CD4-positive, CD25-positive, alpha-beta regulatory T cell (primary cell): ENCODE measurements at regions not wholly inside any gene's neighbourhood (a gene's known extent, or its start where the extent isn't known, plus 50 kb on each side); places are given as distances from the start of the nearest gene placed in this dataset.
A peak's percentile ranks its signal among the peaks of the same experiment; 100 is the strongest.

Source experiments
- ATAC-seq, 2 donors: fragments of 150-1000 bp; cut with Tn5 transposase; one replicate each; pipeline ENCODE4 v1.10.0; 2021; ENCODE audit warnings: low read depth in 2 of 2, moderate number of reproducible peaks in 2 of 2, moderate library complexity in 1 of 2
- DNase-seq, 3 donors: peaks; one replicate each; pipeline versions ENCODE4 v3.0.0 to v3.0.0-alpha.2; 2012 to 2022; ENCODE audit warnings: mixed read lengths in 1 of 3
- H3K27ac ChIP-seq: one replicate; pipeline ENCODE4 v1.7.0; 2013; ENCODE audit warnings: mild to moderate bottlenecking, low read length; ENCODE audit not compliant: insufficient read depth, poor library complexity, severe bottlenecking
- H3K27me3 ChIP-seq: one replicate; pipeline ENCODE4 v1.7.0; 2013; ENCODE audit warnings: low read length; ENCODE audit not compliant: control insufficient read depth, insufficient read depth
- H3K36me3 ChIP-seq: one replicate; pipeline ENCODE4 v1.7.0; 2013; ENCODE audit warnings: mild to moderate bottlenecking, low read length, moderate library complexity; ENCODE audit not compliant: control insufficient read depth, insufficient read depth
- H3K4me1 ChIP-seq: 2 replicates; pipeline ENCODE4 v1.7.0; 2013; ENCODE audit warnings: mild to moderate bottlenecking, low read length; ENCODE audit not compliant: insufficient read depth, control insufficient read depth, poor library complexity, severe bottlenecking
- H3K4me3 ChIP-seq: one replicate; pipeline ENCODE4 v1.7.0; 2013; ENCODE audit warnings: low read depth, mild to moderate bottlenecking, low read length, moderate library complexity
- H3K9me3 ChIP-seq, 2 experiments: 1 replicate in 1 of 2; 2 replicates in 1 of 2; pipeline ENCODE4 v1.7.0; 2013; ENCODE audit warnings: low read length in 2 of 2, mild to moderate bottlenecking in 1 of 2, moderate library complexity in 1 of 2; ENCODE audit not compliant: control insufficient read depth in 2 of 2
- H3K27ac Mint-ChIP-seq, 3 donors: one replicate each; pipeline ENCODE4 v1.8.0; 2020 to 2022; ENCODE audit warnings: mild to moderate bottlenecking in 3 of 3, mixed read lengths in 3 of 3, moderate library complexity in 2 of 3
- H3K27me3 Mint-ChIP-seq: one replicate; pipeline ENCODE4 v1.8.0; 2022; ENCODE audit warnings: mild to moderate bottlenecking, mixed read lengths
- H3K36me3 Mint-ChIP-seq: one replicate; pipeline ENCODE4 v1.8.0; 2020; ENCODE audit warnings: mixed read lengths
- H3K4me1 Mint-ChIP-seq, 4 donors: one replicate each; pipeline ENCODE4 v1.8.0; 2020 to 2022; ENCODE audit warnings: mixed read lengths in 4 of 4, mild to moderate bottlenecking in 1 of 4
- H3K4me3 Mint-ChIP-seq, 4 donors: one replicate each; pipeline ENCODE4 v1.8.0; 2020 to 2022; ENCODE audit warnings: mild to moderate bottlenecking in 4 of 4, mixed read lengths in 4 of 4, moderate library complexity in 3 of 4
- H3K9me3 Mint-ChIP-seq, 7 donors: one replicate each; pipeline ENCODE4 v1.8.0; 2020 to 2022; ENCODE audit warnings: mixed read lengths in 7 of 7, mild to moderate bottlenecking in 3 of 7, moderate library complexity in 2 of 7

DNA sequence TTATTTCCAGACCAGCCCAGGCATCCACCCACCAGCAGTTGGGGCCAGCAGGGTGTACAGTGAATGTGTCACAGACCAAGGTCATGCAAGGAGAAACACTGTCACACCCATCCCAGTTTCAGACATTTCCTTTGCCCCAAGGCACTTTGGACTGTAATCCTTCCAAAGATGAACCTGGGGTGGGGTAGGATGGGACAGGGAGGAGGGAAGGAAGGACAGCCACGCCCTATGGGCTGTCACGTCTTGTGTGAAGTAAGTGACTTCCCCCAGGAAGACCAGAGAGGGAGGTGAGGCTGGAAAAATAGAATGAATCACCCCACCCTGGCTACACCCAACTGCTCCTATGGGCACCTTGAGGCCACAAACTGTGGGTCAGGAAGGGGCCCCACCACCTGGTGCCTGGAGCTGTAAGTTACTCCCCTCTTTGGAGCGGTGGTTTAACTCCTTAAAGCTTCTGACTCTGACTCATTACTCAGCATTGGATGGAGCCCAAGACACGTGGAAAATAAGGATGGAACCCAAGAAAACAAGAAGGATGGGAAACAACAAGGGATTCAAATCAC is 349.9 kb upstream of the KLF3 start:
- Mint-ChIP-seq H3K4me1 (peaks cover 15 to 53% (median 41%) of the 10 kb centered on the region in 4 donors), H3K9me3 (no peaks in the 10 kb centered on the region), H3K4me3 (peak overlapping the region in 1 of 4 donors; percentile 12), H3K27me3 (peaks cover 7% of the 10 kb centered on the region), H3K27ac (peak overlapping the region in 1 of 3 donors; percentile 22), H3K36me3 (no peaks in the 10 kb centered on the region)
- no peak overlapping the region for H3K4me3 ChIP-seq
- no peaks in the 10 kb centered on the region for H3K9me3 ChIP-seq
- no peaks in the 10 kb centered on the region for H3K27me3 ChIP-seq
- DNase-seq (no peak), ATAC-seq (no peak)
- H3K27ac ChIP-seq, result no peak overlapping the region
- H3K4me1 ChIP-seq, result peaks cover 40% of the 10 kb centered on the region
- H3K36me3 ChIP-seq, result no peaks in the 10 kb centered on the region

DNA sequence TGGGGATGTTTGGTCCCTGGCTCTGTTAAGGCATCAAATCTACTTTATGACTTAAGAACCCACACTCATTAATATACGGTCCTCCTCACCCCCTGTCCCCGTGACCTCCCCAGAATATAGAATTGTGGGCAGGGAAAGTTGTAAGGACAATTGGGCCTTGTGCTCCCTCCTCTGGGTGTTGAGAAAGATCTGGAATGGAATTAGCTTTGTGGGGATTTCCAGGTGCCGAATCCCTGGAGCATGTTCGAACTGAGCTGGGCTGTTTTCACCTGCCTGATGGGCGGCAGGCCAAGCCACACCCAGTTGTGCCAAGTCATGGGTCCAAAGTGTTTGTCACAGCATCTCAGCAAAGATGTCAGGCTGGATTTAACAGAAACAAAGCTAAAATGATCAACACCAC is 349.3 kb upstream of the KLF3 start:
- Histone ChIP-seq H3K27me3 (no peaks in the 10 kb centered on the region), H3K27ac (no peak overlapping the region), H3K36me3 (no peaks in the 10 kb centered on the region), H3K4me1 (peaks cover 40% of the 10 kb centered on the region), H3K4me3 (no peak overlapping the region), H3K9me3 (no peaks in the 10 kb centered on the region)
- peaks cover 21 to 53% (median 41%) of the 10 kb centered on the region in 4 donors for H3K4me1 Mint-ChIP-seq
- peak overlapping the region in 1 of 3 donors; percentile 22 for H3K27ac Mint-ChIP-seq
- H3K4me3 Mint-ChIP-seq, result peak overlapping the region in 1 of 4 donors; percentile 26
- H3K27me3 Mint-ChIP-seq, result peaks cover 7% of the 10 kb centered on the region
- ATAC-seq (no peak), DNase-seq (no peak)
- no peaks in the 10 kb centered on the region for H3K36me3 Mint-ChIP-seq
- H3K9me3 Mint-ChIP-seq, result no peaks in the 10 kb centered on the region

DNA sequence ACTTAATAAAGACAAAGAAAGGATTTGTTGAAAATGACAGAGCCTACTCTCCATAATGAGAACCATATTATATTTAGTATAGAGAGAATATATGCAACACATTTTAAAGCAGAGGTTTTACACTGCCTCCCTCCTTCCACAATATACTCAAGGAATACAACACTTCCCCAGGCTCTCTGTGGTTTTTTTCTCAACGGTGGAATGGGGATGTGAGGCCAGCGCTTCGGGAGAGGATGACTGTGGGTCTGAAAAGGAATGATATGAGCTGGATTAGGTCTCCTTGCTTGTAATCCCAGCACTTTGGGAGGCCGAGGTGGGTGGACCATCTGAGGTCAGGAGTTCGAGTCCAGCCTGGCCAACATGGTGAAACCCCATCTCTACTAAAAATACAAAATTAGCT is 348.7 kb upstream of the KLF3 start:
- H3K36me3 ChIP-seq, result no peaks in the 10 kb centered on the region
- peaks cover 5% of the 10 kb centered on the region for H3K27me3 Mint-ChIP-seq
- DNase-seq (no peak), ATAC-seq (no peak)
- H3K36me3 Mint-ChIP-seq, result no peaks in the 10 kb centered on the region
- H3K27ac ChIP-seq, result no peak overlapping the region
- no peaks in the 10 kb centered on the region for H3K27me3 ChIP-seq
- peaks cover 23 to 53% (median 40%) of the 10 kb centered on the region in 4 donors for H3K4me1 Mint-ChIP-seq
- H3K4me3 Mint-ChIP-seq, result peak overlapping the region in 2 of 4 donors; percentile 26 to 65
- no peaks in the 10 kb centered on the region for H3K9me3 ChIP-seq
- peak overlapping the region in 2 of 3 donors; percentile 48 to 49 for H3K27ac Mint-ChIP-seq
- H3K4me1 ChIP-seq, result peaks cover 40% of the 10 kb centered on the region
- no peak overlapping the region for H3K4me3 ChIP-seq
- no peaks in the 10 kb centered on the region for H3K9me3 Mint-ChIP-seq

DNA sequence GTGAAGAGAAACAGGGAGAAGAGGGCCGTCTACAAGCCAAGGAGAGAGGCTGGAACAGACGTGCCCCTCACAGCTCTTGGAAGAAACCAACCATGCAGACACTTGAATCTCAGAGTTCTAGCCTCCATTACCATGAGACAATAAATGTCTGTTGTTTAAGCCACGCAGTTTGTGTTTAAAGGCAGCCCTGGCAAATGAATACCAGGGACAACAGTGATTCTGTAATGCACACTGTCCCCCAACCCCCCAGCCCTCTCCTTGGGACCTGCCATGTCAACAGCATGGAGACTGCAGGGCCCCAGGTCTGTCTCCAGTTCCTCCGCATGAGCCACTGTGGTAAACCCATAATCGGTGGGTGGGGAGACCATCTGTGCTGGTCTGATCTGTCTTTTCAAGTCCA is 348.0 kb upstream of the KLF3 start:
- no peaks in the 10 kb centered on the region for H3K36me3 ChIP-seq
- H3K9me3 ChIP-seq, result no peaks in the 10 kb centered on the region
- Mint-ChIP-seq H3K36me3 (no peaks in the 10 kb centered on the region), H3K4me1 (peaks cover 18 to 53% (median 36%) of the 10 kb centered on the region in 4 donors), H3K27me3 (no peaks in the 10 kb centered on the region), H3K9me3 (no peaks in the 10 kb centered on the region), H3K4me3 (no peak overlapping the region), H3K27ac (no peak overlapping the region)
- no peak for DNase-seq
- peaks cover 34% of the 10 kb centered on the region for H3K4me1 ChIP-seq
- no peak overlapping the region for H3K27ac ChIP-seq
- H3K27me3 ChIP-seq, result no peaks in the 10 kb centered on the region
- no peak for ATAC-seq
- no peak overlapping the region for H3K4me3 ChIP-seq

DNA sequence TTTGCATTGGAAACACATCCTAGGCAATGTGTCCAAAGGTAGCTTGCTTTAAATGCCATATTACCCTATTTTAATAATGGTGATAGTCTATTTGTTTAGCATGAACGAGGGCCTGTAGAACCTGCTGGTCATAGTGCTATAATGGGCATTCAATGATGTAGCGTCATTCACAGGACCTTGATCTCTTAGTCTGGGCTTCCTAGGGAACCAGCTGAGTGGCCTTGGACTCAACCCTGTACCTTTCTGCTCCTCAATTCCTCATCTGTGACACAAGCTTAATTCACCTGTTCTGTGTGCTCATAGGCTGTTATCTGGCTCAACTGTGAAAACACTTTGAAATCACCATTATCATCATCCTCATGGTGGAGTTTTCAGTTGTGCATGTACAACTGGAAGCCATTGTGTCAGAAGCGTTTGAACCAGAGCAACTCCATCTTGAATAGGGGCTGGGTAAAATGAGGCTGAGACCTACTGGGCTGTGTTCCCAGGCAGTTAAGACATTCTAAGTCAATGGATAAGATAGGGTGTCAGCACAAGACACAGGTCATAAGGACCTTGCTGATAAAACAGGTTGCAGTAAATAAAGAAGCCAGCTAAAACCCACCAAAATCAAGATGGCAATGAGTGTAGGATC is 346.8 kb upstream of the KLF3 start:
- DNase-seq, result no peak
- Histone ChIP-seq H3K4me1 (peaks cover 25% of the 10 kb centered on the region), H3K9me3 (no peaks in the 10 kb centered on the region), H3K36me3 (no peaks in the 10 kb centered on the region), H3K27me3 (no peaks in the 10 kb centered on the region), H3K4me3 (no peak overlapping the region), H3K27ac (no peak overlapping the region)
- Mint-ChIP-seq H3K27me3 (no peaks in the 10 kb centered on the region), H3K9me3 (no peaks in the 10 kb centered on the region), H3K36me3 (no peaks in the 10 kb centered on the region), H3K27ac (peak overlapping the region in 1 of 3 donors; percentile 46), H3K4me3 (peak overlapping the region in 1 of 4 donors; percentile 63), H3K4me1 (peaks cover 18 to 58% (median 33%) of the 10 kb centered on the region in 4 donors)
- ATAC-seq, result no peak

DNA sequence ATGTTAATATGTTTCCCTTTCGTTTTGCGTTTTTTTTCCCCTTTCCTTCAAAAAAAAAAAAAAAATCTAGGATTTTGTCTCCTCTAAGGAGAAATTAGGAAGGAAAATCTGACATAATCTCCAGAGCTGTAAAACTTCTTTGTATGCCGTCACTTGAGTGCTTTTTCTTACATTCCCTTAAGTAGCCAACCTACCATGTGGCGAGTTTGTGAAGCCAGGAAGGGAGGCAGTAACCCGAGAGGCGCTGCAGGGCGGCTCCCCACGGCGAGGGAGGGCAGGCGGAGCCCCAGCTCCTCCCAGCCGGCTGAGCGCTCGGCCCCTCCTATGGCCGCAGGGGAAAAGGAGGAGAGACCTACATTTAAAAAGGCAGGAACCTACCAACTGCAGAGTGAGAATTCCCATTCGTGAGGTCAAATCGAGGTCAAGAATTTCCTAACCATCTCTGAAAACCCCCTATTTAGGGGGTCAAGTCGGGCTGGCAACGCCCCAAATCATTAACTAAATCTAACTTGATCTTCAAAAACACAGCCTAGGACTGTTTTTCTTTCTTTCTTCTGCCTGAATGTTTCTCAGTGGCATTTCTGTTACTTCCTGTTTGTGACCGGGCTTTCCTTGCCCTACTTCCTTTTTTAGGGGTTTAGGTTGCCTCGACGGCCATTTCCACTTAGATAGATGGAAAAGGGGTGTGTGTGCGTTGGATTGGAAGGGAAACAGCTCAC is 345.1 kb upstream of the KLF3 start:
- H3K36me3 Mint-ChIP-seq, result no peaks in the 10 kb centered on the region
- peak overlapping the region; percentile 77 for H3K27ac ChIP-seq
- H3K4me1 Mint-ChIP-seq, result peaks cover 18 to 61% (median 34%) of the 10 kb centered on the region in 4 donors
- peak overlapping the region; percentile 86 to 96 (median 89) for H3K27ac Mint-ChIP-seq
- H3K4me3 Mint-ChIP-seq, result peak overlapping the region; percentile 77 to 92 (median 88)
- no peaks in the 10 kb centered on the region for H3K27me3 Mint-ChIP-seq
- no peaks in the 10 kb centered on the region for H3K27me3 ChIP-seq
- peak overlapping the region; percentile 88 for H3K4me3 ChIP-seq
- H3K36me3 ChIP-seq, result no peaks in the 10 kb centered on the region
- DNase-seq (peak; percentile 45 to 87 (median 48)), ATAC-seq (peak; percentile 66 to 68)
- H3K9me3 ChIP-seq, result no peaks in the 10 kb centered on the region
- H3K9me3 Mint-ChIP-seq, result no peaks in the 10 kb centered on the region
- H3K4me1 ChIP-seq, result peaks cover 25% of the 10 kb centered on the region

DNA sequence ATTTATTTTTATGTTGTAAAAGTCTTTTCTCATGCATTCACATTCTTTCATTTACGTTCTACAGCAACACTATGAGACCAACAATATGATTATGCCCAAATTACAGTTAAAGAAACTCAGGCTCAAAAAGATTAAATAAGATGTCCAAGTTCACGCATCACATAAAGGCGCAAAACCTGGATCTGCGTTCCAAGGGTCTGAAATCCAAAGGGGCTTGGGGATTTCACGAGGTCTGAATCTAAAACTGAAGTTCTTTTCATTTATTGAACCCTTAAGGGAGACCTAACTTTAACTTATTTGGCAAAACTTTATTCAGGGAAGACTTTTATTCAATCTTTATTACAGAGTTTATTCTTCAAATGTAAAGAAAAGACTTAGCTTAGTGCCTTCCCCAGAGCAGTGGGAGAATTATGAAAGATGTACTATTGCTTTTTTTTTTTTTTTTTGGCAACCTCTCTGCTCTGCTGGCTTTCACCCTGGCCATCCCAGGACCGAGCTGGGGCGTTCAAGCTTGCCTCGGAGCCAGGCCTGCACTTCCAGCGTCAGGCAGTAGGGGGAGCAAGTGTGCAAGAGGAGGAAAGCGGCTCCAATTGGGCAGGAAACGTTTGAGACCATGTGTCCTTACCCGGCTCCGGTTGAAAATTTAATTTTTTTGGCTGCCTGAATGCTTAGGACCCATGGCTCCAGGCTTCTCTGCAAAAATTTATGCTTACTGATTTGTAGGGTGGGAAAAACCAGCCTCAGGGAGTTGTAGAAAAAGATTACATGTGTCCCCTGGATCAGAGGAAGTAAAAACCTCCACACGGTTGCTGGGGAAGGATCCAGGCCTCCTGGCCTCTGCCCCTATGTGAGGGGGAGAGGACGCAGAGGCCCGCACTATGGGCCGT is 344.3 kb upstream of the KLF3 start:
- no peaks in the 10 kb centered on the region for H3K27me3 Mint-ChIP-seq
- peak overlapping the region; percentile 77 to 92 (median 88) for H3K4me3 Mint-ChIP-seq
- no peaks in the 10 kb centered on the region for H3K36me3 Mint-ChIP-seq
- peak overlapping the region; percentile 88 for H3K4me3 ChIP-seq
- peak overlapping the region; percentile 86 to 96 (median 89) for H3K27ac Mint-ChIP-seq
- DNase-seq (peak; percentile 73 to 91 (median 80)), ATAC-seq (peak; percentile 85 to 91)
- H3K36me3 ChIP-seq, result no peaks in the 10 kb centered on the region
- no peaks in the 10 kb centered on the region for H3K9me3 Mint-ChIP-seq
- peaks cover 25% of the 10 kb centered on the region for H3K4me1 ChIP-seq
- peaks cover 18 to 53% (median 32%) of the 10 kb centered on the region in 4 donors for H3K4me1 Mint-ChIP-seq
- no peaks in the 10 kb centered on the region for H3K9me3 ChIP-seq
- H3K27ac ChIP-seq, result peak overlapping the region; percentile 77
- H3K27me3 ChIP-seq, result no peaks in the 10 kb centered on the region
